ENCODE measurements at regions not wholly inside any gene's neighbourhood (a gene's known extent, or its start where the extent isn't known, plus 50 kb on each side); places are given as distances from the start of the nearest gene placed in this dataset.

- Histone ChIP-seq H3K79me2 (ENCODE audit: insufficient read depth, low read length) (no peaks in the 10 kb centered on the region), H3K36me3 (replicated peaks in 1 of 2; ENCODE audit: control insufficient read depth in 1 of 2, insufficient read depth in 2 of 2, low read length in 2 of 2) (no peaks in the 10 kb centered on the region), H3K4me3 (replicated peaks in 1 of 3; ENCODE audit: insufficient read depth in 1 of 3, low read depth in 2 of 3, low read length in 3 of 3) (no peak overlapping the region), H3K27ac (ENCODE audit: extremely low read length, insufficient read depth, low read length) (no peak overlapping the region), H3K4me2 (ENCODE audit: low read depth, low read length) (no peak overlapping the region), H3K9ac (ENCODE audit: insufficient read depth, low read depth, low read length) (no peak overlapping the region), H3K27me3 (ENCODE audit: control insufficient read depth in 1 of 2, insufficient read depth in 2 of 2, low read length in 2 of 2) (no peaks in the 10 kb centered on the region), H2AFZ (ENCODE audit: low read length) (no peak overlapping the region), H3K9me3 (ENCODE audit: low read length) (no peaks in the 10 kb centered on the region), H4K20me1 (ENCODE audit: insufficient read depth, low read length) (no peaks in the 10 kb centered on the region), H3K4me1 (ENCODE audit: insufficient read depth, low read length) (peaks cover 1% of the 10 kb centered on the region; the same call in 1 of the 2 replicates)
- ChIA-PET POLR2A (no interaction called here), CTCF (ENCODE audit: low intra/inter-chr PET ratio, low total read pairs) (no interaction called here)
- no peak for TF ChIP-seq ZNF879 (CRISPR knock-in tag; IDR thresholded peaks at IDR 0.05)
- in situ Hi-C loops (cut with HindIII; ENCODE audit: extremely low pct_ligation_motif_present, low pct_unique_long_range_greater_than_20kb) (no loop called here), intact Hi-C loops (cut with micrococcal nuclease; ENCODE audit: unreplicated experiment) (no loop called here)
- no peak for ATAC-seq
- no TSS peak for BruUV-seq (replicated peaks)
- no peak for FAIRE-seq
- 40% methylated on average over 5 of the region's 5 CpGs for WGBS (ENCODE audit: low lambda C conversion rate)
- no peak for DNase-seq (ENCODE audit: low spot score)
Measured at GRCh38 chr14:30786701-30787100, 87.7 kb upstream of the COCH start.

DNA sequence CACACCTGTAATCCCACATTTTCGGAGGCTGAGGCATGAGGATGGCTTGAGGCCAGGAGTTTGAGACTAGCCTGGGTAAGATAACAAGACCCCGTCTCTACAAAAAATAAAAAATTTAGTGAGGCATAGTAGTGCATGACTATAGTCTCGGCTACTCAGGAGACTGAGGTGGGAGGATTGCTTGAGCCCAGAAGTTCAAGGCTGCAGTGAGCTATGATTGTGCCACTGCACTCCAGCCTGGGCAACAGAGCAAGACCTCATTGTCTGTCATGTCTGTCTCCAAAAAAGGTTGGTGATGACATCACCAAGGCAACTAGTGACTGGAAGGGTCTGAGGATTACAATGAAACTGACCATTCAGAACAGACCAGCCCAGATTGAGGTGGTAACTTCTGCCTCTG lies 83.5 kb upstream of the COCH start:
- Histone ChIP-seq H3K79me2 (ENCODE audit: insufficient read depth, low read length) (no peaks in the 10 kb centered on the region), H3K9ac (ENCODE audit: insufficient read depth, low read depth, low read length) (no peak overlapping the region), H3K4me1 (ENCODE audit: insufficient read depth, low read length) (peaks cover 6% of the 10 kb centered on the region; the same call in 1 of the 2 replicates), H3K27me3 (ENCODE audit: control insufficient read depth in 1 of 2, insufficient read depth in 2 of 2, low read length in 2 of 2) (no peaks in the 10 kb centered on the region), H3K4me2 (ENCODE audit: low read depth, low read length) (no peak overlapping the region), H4K20me1 (ENCODE audit: insufficient read depth, low read length) (no peaks in the 10 kb centered on the region), H3K27ac (ENCODE audit: extremely low read length, insufficient read depth, low read length) (no peak overlapping the region), H3K4me3 (replicated peaks in 1 of 3; ENCODE audit: insufficient read depth in 1 of 3, low read depth in 2 of 3, low read length in 3 of 3) (no peak overlapping the region), H3K36me3 (replicated peaks in 1 of 2; ENCODE audit: control insufficient read depth in 1 of 2, insufficient read depth in 2 of 2, low read length in 2 of 2) (no peaks in the 10 kb centered on the region), H2AFZ (ENCODE audit: low read length) (no peak overlapping the region), H3K9me3 (ENCODE audit: low read length) (no peaks in the 10 kb centered on the region)
- no peak for FAIRE-seq
- no TSS peak for BruUV-seq (replicated peaks)
- in situ Hi-C loops (cut with HindIII; ENCODE audit: extremely low pct_ligation_motif_present, low pct_unique_long_range_greater_than_20kb) = no loop called here
- ATAC-seq = peak; percentile 62
- ChIA-PET POLR2A (no interaction called here), CTCF (ENCODE audit: low intra/inter-chr PET ratio, low total read pairs) (no interaction called here)
- intact Hi-C loops (cut with micrococcal nuclease; ENCODE audit: unreplicated experiment) = no loop called here
- no peak for DNase-seq (ENCODE audit: low spot score)
- 22% methylated on average over 3 of the region's 3 CpGs for WGBS (ENCODE audit: low lambda C conversion rate)
- TF ChIP-seq, protein P1, sequence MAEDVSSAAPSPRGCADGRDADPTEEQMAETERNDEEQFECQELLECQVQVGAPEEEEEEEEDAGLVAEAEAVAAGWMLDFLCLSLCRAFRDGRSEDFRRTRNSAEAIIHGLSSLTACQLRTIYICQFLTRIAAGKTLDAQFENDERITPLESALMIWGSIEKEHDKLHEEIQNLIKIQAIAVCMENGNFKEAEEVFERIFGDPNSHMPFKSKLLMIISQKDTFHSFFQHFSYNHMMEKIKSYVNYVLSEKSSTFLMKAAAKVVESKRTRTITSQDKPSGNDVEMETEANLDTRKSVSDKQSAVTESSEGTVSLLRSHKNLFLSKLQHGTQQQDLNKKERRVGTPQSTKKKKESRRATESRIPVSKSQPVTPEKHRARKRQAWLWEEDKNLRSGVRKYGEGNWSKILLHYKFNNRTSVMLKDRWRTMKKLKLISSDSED (CRISPR knock-in tag; IDR thresholded peaks at IDR 0.05) = no peak
- peak; percentile 95 for TF ChIP-seq ATF7 (IDR thresholded peaks at IDR 0.05)
- TF ChIP-seq ATF7 (CRISPR knock-in tag; IDR thresholded peaks at IDR 0.05) = no peak
- TF ChIP-seq ZNF12 (CRISPR knock-in tag; IDR thresholded peaks at IDR 0.05) = no peak
- no peak for TF ChIP-seq ZNF30 (CRISPR knock-in tag; IDR thresholded peaks at IDR 0.05)
- TF ChIP-seq ARNT2 (CRISPR knock-in tag; IDR thresholded peaks at IDR 0.05; ENCODE audit: low read depth) = no peak
- TF ChIP-seq TRIM22 (IDR thresholded peaks at IDR 0.05) = no peak
- no peak for TF ChIP-seq ZNF446 (CRISPR knock-in tag; IDR thresholded peaks at IDR 0.05)
- peak; percentile 80; the same call in 1 of the 2 replicates for TF ChIP-seq ZFP90 (CRISPR knock-in tag; IDR thresholded peaks at IDR 0.05; ENCODE audit: borderline replicate concordance)
- TF ChIP-seq ZNF282 (IDR thresholded peaks at IDR 0.05; ENCODE audit: partially characterized antibody) = no peak
- TF ChIP-seq TBX2 (CRISPR knock-in tag; IDR thresholded peaks at IDR 0.05; ENCODE audit: borderline replicate concordance) = no peak
- TF ChIP-seq ZNF121 (CRISPR knock-in tag; IDR thresholded peaks at IDR 0.05) = peak; percentile 45; the same call in 1 of the 2 replicates
- TF ChIP-seq, protein P2, sequence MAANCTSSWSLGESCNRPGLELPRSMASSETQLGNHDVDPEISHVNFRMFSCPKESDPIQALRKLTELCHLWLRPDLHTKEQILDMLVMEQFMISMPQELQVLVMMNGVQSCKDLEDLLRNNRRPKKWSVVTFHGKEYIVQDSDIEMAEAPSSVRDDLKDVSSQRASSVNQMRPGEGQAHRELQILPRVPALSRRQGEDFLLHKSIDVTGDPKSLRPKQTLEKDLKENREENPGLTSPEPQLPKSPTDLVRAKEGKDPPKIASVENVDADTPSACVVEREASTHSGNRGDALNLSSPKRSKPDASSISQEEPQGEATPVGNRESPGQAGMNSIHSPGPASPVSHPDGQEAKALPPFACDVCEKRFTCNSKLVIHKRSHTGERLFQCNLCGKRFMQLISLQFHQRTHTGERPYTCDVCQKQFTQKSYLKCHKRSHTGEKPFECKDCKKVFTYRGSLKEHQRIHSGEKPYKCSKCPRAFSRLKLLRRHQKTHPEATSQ (CRISPR knock-in tag; IDR thresholded peaks at IDR 0.05; ENCODE audit: borderline replicate concordance) = no peak
